ENCODE measurements at regions not wholly inside any gene's neighbourhood (a gene's known extent, or its start where the extent isn't known, plus 50 kb on each side); places are given as distances from the start of the nearest gene placed in this dataset.

DNA sequence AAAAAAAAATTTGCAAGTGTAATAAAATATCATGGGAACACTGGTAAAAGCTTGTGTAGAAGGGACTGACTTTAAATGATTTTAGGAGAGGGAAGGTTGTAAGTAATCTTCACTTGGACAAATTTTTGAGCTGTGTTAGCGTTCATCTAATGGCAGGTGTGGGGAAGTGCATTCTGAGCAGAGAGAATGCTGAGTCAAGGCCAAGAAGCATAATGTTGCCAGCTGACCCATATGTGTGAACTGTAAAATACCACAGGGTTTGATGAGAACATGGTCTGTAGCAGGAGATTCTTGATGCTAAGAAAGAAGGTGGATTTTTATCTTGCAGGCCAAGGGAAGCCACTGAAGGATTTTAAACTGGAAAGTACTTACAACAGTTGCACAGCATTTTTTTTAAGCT is 98.2 kb upstream of the ZNF32 start:
- H3K4me1 ChIP-seq (ENCODE audit: control insufficient read depth, insufficient read depth, low read length), result no peaks in the 10 kb centered on the region
- ATAC-seq (no peak), DNase-seq (ENCODE audit: low read depth, low spot score) (no peak)
- intact Hi-C loops (cut with micrococcal nuclease; ENCODE audit: unreplicated experiment) (no loop called here), in situ Hi-C loops (cut with HindIII; ENCODE audit: low pct_unique_long_range_greater_than_20kb, low sequenced_read_pairs) (no loop called here)
- no peaks in the 10 kb centered on the region for H3K36me3 ChIP-seq (ENCODE audit: control insufficient read depth, insufficient read depth, low read length)
- ChIA-PET CTCF (interaction anchor here (0.7 kb wide), 2 partner anchors 41 to 76 kb away, joined by 3 to 4 read pairs; no protein-coding TSS in a partner anchor), POLR2A (interaction anchor here (0.7 kb wide), 1 partner anchor 16 kb away, joined by 4 read pairs; no protein-coding TSS in a partner anchor)
- H3K27me3 ChIP-seq (ENCODE audit: control insufficient read depth, insufficient read depth, low read length), result peaks cover 11% of the 10 kb centered on the region; the same call in 1 of the 2 replicates
- H3K9me3 ChIP-seq (ENCODE audit: control insufficient read depth, insufficient read depth, low read depth, low read length), result no peaks in the 10 kb centered on the region
- no peak overlapping the region for H3K4me3 ChIP-seq (ENCODE audit: low read depth in 2 of 2, low read length in 2 of 2)
- TF ChIP-seq SIN3A (IDR thresholded peaks at IDR 0.05; ENCODE audit: borderline replicate concordance, insufficient read depth, low read depth, low read length) (no peak), TCF7L2 (IDR thresholded peaks at IDR 0.05; ENCODE audit: low read depth, low read length) (no peak), POLR2AphosphoS5 (IDR thresholded peaks at IDR 0.05; ENCODE audit: low read depth, low read length) (no peak), REST (IDR thresholded peaks at IDR 0.05; ENCODE audit: insufficient read depth in 1 of 2, low read depth in 2 of 2, low read length in 1 of 2) (no peak)
- TF ChIP-seq, protein P1, sequence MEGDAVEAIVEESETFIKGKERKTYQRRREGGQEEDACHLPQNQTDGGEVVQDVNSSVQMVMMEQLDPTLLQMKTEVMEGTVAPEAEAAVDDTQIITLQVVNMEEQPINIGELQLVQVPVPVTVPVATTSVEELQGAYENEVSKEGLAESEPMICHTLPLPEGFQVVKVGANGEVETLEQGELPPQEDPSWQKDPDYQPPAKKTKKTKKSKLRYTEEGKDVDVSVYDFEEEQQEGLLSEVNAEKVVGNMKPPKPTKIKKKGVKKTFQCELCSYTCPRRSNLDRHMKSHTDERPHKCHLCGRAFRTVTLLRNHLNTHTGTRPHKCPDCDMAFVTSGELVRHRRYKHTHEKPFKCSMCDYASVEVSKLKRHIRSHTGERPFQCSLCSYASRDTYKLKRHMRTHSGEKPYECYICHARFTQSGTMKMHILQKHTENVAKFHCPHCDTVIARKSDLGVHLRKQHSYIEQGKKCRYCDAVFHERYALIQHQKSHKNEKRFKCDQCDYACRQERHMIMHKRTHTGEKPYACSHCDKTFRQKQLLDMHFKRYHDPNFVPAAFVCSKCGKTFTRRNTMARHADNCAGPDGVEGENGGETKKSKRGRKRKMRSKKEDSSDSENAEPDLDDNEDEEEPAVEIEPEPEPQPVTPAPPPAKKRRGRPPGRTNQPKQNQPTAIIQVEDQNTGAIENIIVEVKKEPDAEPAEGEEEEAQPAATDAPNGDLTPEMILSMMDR (IDR thresholded peaks at IDR 0.05), result no peak
- H3K27ac ChIP-seq (ENCODE audit: low read length), result no peak overlapping the region
- BruUV-seq (replicated peaks), result no TSS peak

GRCh38 chr10:43739161-43739560 is 90.5 kb upstream of the ZNF32 start:
- DNase-seq (ENCODE audit: low read depth, low spot score) (no peak), ATAC-seq (no peak)
- POLR2A ChIA-PET, result no interaction called here
- in situ Hi-C loops (cut with HindIII; ENCODE audit: low pct_unique_long_range_greater_than_20kb, low sequenced_read_pairs) (no loop called here), intact Hi-C loops (cut with micrococcal nuclease; ENCODE audit: unreplicated experiment) (no loop called here)
- no peaks in the 10 kb centered on the region for H3K36me3 ChIP-seq (ENCODE audit: control insufficient read depth, insufficient read depth, low read length)
- peaks cover 7% of the 10 kb centered on the region for H3K27me3 ChIP-seq (ENCODE audit: control insufficient read depth, insufficient read depth, low read length)
- CTCF ChIA-PET, result no interaction called here
- BruUV-seq (replicated peaks), result no TSS peak
- no peaks in the 10 kb centered on the region for H3K9me3 ChIP-seq (ENCODE audit: control insufficient read depth, insufficient read depth, low read depth, low read length)
- TF ChIP-seq POLR2AphosphoS5 (IDR thresholded peaks at IDR 0.05; ENCODE audit: low read depth, low read length) (no peak), TCF7L2 (IDR thresholded peaks at IDR 0.05; ENCODE audit: low read depth, low read length) (no peak), SIN3A (IDR thresholded peaks at IDR 0.05; ENCODE audit: borderline replicate concordance, insufficient read depth, low read depth, low read length) (no peak), REST (IDR thresholded peaks at IDR 0.05; ENCODE audit: insufficient read depth in 1 of 2, low read depth in 2 of 2, low read length in 1 of 2) (no peak)
- TF ChIP-seq, protein P1 (IDR thresholded peaks at IDR 0.05), result no peak
- no peaks in the 10 kb centered on the region for H3K4me1 ChIP-seq (ENCODE audit: control insufficient read depth, insufficient read depth, low read length)
- H3K4me3 ChIP-seq (ENCODE audit: low read depth in 2 of 2, low read length in 2 of 2), result no peak overlapping the region
- no peak overlapping the region for H3K27ac ChIP-seq (ENCODE audit: low read length)
